BE2C (cell line): ENCODE measurements at regions not wholly inside any gene's neighbourhood (a gene's known extent, or its start where the extent isn't known, plus 50 kb on each side); places are given as distances from the start of the nearest gene placed in this dataset.
"Not testable (repeated sequence)": the region's sequence is repeated elsewhere in the genome, so short reads cannot be mapped to it uniquely, and the experiment has no call there.

Source experiments
- DNase-seq: peaks from one replicate; pipeline ENCODE4 v3.0.0-alpha.2; 2020
- H3K27me3 ChIP-seq: fragments of 250-450 bp; sonication (Bioruptor Pico); 2 replicates; pipeline ENCODE4 v1.5.1; 2020; ENCODE audit warnings: mild to moderate bottlenecking
- H3K36me3 ChIP-seq: fragments of 250-450 bp; sonication (Bioruptor Pico); 2 replicates; pipeline ENCODE4 v1.5.1; 2020; ENCODE audit warnings: mild to moderate bottlenecking
- H3K4me1 ChIP-seq: fragments of 250-450 bp; sonication (Bioruptor Pico); 2 replicates; pipeline ENCODE4 v1.5.1; 2020
- H3K4me3 ChIP-seq: 2 replicates; pipeline ENCODE4 v1.5.1; 2011; ENCODE audit warnings: low read depth, low read length
- H3K9me3 ChIP-seq: fragments of 250-450 bp; sonication (Bioruptor Pico); 2 replicates; pipeline ENCODE4 v1.5.1; 2020
- TF ChIP-seq, protein P1 (sequence below): IDR thresholded peaks from 2 replicates; pipeline ENCODE4 v1.5.1; 2012; ENCODE audit warnings: mild to moderate bottlenecking, low read depth, low read length

DNA sequence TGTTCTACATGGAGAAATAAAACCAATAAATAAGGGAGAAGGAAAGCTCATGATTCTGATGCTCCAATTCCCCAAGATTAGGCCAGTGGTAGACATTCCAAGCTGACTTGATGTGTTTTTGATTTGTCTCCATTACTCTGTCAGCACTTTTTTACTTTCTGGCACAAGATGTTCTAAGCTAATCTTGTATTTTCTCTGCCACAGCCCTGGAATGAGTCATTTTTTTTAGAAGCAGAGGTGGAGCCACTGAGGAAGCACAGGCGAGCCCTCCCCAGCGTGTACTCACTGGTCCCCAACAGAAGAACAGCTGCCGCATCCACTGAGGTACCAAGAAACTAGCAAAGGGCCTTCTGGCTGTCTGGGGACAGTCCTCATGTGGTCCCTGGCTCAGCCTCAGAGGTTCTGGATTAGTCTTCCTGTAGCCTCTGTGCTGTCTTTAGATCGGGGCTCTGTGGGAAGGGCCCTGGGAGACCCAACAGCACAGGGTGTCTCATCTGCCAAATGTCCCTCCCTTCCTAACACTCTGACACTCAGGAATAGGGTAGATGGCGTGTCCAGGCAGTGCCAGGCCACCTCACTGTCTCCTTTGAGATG is 117.9 kb upstream of the ZNF519 start:
- H3K9me3 ChIP-seq, DNase-seq, H3K36me3 ChIP-seq, H3K27me3 ChIP-seq, H3K4me1 ChIP-seq, H3K4me3 ChIP-seq: not testable (repeated sequence)

DNA sequence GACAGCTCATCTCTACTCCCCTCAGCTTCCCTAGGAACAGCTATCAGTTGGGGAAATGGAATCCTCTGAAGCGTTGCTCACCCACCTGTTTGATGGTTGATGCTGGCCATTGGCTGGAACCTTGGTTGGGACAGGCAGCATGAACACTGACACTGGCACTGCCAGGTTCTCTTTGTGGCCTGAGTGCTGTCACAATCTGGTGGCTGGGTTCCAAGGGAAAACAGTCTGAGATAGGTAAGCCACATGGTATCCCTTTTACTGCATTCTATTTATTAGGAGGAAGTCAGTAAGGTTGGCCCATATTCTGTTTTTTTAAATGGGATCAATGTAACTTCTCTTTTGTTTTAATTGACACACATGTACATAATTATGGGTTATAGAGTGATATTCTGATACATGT is 107.0 kb upstream of the ZNF519 start:
- not testable (repeated sequence) for H3K27me3 ChIP-seq, DNase-seq, H3K4me3 ChIP-seq, H3K4me1 ChIP-seq, H3K36me3 ChIP-seq, H3K9me3 ChIP-seq

DNA sequence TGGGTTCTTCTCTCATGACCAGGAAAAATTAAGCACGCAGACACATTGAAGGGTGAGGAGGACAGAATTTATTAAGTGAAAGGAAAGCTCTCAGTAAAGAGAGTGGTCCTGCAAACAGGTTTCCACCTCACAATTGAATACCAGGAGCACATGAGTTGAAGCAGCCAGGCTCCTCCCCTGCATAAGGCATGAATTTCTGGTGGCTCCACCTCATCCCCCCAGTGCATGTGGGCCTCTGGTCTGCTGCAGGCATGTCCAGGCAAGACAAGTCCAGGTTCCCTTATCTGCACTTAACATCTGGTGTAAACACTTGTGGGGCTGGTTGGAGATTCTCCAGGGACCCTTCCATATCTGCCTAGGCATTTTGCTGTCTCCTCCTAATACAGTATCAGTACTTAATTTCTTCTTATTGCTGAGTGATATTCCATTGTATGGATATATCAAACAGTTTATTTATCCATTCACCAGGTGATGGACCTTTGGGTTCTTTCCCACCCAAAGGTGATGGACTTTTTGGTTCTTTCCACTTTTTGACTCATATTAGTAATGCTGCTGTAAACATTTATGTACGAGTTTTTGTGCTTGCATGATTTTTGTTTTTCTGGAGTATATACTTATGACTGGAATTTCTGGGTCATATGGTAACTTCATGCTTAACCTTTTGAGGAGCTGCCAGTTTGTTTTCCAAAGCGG is 104.3 kb upstream of the ZNF519 start:
- H3K27me3 ChIP-seq, DNase-seq, H3K4me1 ChIP-seq, H3K4me3 ChIP-seq, H3K9me3 ChIP-seq, H3K36me3 ChIP-seq: not testable (repeated sequence)

DNA sequence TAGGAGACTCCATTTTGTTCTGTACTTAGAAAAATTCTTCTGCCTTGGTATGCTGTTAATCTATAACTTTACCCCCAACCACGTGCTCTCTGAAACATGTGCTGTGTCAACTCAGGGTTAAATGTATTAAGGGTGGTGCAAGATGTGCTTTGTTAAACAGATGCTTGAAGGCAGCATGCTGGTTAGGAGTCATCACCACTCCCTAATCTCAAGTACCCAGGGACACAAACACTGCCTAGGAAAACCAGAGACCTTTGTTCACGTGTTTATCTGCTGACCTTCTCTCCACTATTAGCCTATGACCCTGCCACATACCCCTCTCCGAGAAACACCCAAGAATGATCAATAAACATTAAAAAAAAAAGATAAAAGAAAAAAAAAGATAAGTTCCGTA is 93.0 kb upstream of the ZNF519 start:
- H3K36me3 ChIP-seq, DNase-seq, H3K27me3 ChIP-seq, H3K4me1 ChIP-seq, H3K9me3 ChIP-seq, H3K4me3 ChIP-seq: not testable (repeated sequence)

DNA sequence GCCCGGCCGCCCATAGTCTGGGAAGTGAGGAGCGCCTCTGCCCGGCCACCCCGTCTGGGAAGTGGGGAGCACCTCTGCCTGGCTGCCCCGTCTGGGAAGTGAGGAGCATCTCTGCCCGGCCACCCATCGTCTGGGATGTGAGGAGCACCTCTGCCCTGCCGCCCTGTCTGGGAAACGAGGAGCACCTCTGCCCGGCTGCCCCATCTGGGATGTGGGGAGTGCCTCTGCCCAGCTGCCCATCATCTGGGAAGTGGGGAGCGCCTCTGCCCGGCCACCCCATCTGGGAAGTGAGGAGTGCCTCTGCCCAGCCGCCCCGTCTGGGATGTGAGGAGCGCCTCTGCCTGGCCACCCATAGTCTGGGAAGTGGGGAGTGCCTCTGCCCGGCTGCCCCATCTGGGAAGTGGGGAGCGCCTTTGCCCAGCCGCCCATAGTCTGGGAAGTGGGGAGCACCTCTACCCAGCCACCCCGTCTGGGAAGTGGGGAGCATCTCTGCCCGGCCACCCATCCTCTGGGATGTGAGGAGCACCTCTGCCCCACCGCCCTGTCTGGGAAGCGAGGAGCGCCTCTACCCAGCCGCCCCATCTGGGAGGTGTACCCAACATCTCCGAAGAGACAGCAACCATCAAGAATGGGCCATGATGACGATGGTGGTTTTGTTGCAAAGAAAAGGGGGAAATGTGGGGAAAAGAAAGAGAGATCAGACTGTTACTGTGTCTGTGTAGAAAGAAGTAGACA is 92.5 kb upstream of the ZNF519 start:
- H3K4me1 ChIP-seq, H3K9me3 ChIP-seq, H3K27me3 ChIP-seq, DNase-seq, H3K4me3 ChIP-seq, H3K36me3 ChIP-seq: not testable (repeated sequence)

DNA sequence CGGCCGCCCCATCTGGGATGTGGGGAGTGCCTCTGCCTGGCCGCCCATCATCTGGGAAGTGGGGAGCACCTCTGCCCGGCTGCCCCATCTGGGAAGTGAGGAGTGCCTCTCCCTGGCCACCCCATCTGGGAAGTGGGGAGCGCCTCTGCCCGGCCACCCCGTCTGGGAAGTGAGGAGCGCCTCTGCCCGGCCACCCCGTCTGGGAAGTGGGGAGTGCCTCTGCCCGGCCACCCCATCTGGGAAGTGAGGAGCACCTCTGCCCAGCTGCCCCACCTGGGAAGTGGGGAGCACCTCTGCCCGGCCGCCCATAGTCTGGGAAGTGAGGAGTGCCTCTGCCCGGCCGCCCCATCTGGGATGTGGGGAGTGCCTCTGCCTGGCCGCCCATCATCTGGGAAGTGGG is 91.7 kb upstream of the ZNF519 start:
- not testable (repeated sequence) for H3K9me3 ChIP-seq, H3K27me3 ChIP-seq, H3K4me1 ChIP-seq, DNase-seq, H3K36me3 ChIP-seq, H3K4me3 ChIP-seq

DNA sequence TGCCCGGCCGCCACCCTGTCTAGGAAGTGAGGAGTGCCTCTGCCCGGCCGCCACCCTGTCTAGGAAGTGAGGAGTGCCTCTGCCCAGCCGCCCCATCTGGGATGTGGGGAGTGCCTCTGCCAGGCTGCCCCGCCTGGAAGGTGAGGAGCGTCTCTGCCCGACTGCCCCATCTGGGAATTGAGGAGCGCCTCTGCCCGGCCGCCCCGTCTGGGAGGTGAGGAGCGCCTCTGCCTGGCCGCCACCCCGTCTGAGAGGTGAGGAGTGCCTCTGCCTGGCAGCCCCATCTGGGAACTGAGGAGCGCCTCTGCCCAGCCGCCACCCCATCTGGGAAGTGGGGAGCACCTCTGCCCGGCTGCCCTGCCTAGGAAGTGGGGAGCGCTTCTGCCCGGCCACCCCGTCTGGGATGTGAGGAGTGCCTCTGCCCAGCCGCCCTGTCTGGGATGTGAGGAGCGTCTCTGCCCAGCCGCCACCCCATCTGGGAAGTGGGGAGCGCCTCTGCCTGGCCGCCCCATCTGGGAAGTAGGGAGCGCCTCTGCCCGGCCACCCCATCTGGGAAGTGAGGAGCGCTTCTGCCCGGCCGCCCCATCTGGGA is 91.1 kb upstream of the ZNF519 start:
- not testable (repeated sequence) for DNase-seq, H3K27me3 ChIP-seq, H3K36me3 ChIP-seq, H3K4me3 ChIP-seq, H3K9me3 ChIP-seq, H3K4me1 ChIP-seq

DNA sequence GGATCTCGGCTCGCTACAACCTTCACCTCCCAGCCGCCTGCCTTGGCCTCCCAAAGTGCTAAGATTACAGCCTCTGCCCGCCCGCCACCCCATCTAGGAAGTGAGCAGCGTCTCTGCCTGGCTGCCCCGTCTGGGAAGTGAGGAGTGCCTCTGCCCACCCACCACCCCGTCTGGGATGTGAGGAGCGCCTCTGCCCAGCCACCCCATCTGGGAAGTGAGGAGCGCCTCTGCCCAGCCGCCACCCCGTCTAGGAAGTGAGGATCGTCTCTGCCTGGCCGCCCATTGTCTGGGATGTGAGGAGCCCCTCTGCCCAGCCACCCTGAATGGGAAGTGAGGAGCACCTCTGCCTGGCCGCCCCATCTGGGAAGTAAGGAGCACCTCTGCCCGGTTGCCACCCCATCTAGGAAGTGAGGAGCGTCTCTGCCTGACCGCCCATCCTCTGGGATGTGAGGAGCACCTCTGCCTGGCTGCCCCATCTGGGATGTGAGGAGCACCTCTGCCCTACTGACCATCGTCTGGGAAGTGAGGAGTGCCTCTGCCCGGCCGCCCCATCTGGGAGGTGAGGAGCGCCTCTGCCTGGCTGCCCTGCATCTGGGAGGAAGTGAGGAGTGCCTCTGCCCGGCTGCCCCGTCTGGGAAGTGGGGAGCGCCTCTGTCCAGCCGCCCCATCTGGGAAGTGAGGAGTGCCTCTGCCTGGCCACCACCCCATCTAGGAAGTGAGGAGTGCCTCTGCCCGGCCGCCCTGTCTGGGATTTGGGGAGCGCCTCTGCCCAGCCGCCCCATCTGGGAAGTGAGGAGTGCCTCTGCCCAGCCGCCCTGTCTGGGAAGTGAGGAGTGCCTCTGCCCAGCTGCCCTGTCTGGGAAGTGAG is 90.4 kb upstream of the ZNF519 start:
- not testable (repeated sequence) for DNase-seq, H3K36me3 ChIP-seq, H3K4me1 ChIP-seq, H3K9me3 ChIP-seq, H3K27me3 ChIP-seq, H3K4me3 ChIP-seq

DNA sequence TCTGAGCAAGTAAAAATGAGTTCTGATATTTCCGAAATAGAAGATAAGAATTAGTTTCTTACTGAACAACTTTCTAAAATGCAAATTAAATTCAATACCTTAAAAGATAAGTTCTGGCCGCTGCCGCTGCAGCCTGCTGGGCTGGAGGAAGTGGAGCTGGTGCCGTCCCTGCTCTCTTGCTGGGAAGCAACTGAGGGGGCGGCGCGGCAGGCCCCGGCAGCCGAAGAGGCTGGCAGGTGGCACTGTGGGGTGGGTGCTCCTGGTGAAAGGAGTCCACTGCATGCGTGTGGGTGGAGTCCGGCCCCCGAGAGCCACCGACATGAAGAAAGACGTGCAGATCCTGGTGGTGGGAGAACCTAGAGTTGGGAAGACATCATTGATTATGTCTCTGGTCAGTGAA is 89.5 kb upstream of the ZNF519 start:
- H3K9me3 ChIP-seq: no peaks in the 10 kb centered on the region
- H3K36me3 ChIP-seq: no peaks in the 10 kb centered on the region
- H3K4me3 ChIP-seq: no peak overlapping the region
- H3K27me3 ChIP-seq: no peaks in the 10 kb centered on the region
- no peaks in the 10 kb centered on the region for H3K4me1 ChIP-seq
- no peak for DNase-seq
- TF ChIP-seq, protein P1, sequence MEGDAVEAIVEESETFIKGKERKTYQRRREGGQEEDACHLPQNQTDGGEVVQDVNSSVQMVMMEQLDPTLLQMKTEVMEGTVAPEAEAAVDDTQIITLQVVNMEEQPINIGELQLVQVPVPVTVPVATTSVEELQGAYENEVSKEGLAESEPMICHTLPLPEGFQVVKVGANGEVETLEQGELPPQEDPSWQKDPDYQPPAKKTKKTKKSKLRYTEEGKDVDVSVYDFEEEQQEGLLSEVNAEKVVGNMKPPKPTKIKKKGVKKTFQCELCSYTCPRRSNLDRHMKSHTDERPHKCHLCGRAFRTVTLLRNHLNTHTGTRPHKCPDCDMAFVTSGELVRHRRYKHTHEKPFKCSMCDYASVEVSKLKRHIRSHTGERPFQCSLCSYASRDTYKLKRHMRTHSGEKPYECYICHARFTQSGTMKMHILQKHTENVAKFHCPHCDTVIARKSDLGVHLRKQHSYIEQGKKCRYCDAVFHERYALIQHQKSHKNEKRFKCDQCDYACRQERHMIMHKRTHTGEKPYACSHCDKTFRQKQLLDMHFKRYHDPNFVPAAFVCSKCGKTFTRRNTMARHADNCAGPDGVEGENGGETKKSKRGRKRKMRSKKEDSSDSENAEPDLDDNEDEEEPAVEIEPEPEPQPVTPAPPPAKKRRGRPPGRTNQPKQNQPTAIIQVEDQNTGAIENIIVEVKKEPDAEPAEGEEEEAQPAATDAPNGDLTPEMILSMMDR: no peak

DNA sequence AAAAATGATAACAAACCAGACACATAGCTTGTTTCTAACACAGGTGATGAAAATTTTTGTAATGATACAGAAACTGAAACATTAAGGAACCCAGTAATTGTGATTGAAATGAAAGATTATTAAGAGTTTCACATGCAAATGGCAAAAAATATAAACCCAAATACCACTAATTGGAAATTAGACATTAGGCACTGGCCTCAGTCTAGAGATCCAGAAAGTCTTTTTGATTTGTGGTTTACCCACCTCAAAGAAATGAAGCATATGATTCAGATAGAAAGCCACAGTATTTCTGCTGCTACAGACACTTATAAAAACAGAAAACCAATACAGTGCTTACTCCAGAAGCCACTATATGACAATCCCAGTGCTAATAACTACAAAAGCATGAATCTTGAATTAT is 83.7 kb upstream of the ZNF519 start:
- H3K9me3 ChIP-seq, DNase-seq, H3K36me3 ChIP-seq, H3K4me1 ChIP-seq, H3K27me3 ChIP-seq, H3K4me3 ChIP-seq: not testable (repeated sequence)

DNA sequence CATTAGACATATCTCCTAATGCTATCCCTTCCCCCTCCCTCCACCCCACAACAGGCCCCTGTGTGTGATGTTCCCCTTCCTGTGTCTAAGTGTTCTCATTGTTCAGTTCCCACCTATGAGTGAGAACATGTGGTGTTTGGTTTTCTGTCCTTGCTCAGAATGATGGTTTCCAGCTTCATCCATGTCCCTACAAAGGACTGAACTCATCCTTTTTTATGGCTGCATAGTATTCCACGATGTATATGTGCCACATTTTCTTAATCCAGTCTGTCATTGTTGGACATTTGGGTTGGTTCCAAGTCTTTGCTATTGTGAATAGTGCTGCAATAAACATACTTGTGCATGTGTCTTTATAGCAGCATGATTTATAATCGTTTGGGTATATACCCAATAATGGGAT is 71.2 kb upstream of the ZNF519 start:
- DNase-seq, H3K27me3 ChIP-seq, H3K4me1 ChIP-seq, H3K36me3 ChIP-seq, H3K4me3 ChIP-seq, H3K9me3 ChIP-seq: not testable (repeated sequence)

DNA sequence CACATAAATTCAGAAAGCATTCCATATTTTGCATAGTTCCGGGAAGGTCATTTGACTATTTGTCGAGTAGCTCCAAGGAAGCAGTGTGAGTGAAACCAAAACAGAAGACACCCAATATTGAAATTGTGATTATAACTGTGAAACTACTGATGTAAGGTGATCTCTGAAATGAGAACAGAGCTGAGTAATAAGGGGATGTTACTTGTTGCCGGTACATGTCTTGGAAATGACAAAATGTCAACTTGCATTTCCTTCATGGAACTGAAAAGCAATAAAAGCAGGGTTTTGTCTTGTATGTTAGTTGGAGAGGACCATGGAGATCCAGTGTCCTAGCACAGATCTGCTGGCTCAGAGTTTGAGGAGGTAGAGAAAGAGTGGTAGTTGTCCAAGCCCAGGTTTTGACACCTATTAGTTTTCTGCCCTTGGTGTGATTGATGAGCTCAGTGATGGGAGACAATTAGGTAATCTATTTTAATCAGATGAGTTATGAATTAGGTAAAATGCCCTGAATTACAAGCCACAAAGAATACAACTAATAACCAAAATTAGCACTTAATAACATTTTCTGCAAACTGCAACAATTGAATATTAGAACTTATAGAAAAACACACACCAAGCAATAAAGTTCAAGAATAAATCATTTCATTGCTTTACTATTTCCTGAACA is 58.7 kb upstream of the ZNF519 start:
- not testable (repeated sequence) for H3K36me3 ChIP-seq, H3K4me1 ChIP-seq, H3K9me3 ChIP-seq, H3K4me3 ChIP-seq, DNase-seq, H3K27me3 ChIP-seq
